Kidney epithelial cell (primary cell): ENCODE measurements at regions not wholly inside any gene's neighbourhood (a gene's known extent, or its start where the extent isn't known, plus 50 kb on each side); places are given as distances from the start of the nearest gene placed in this dataset.

Experiments
- DNase-seq: peaks from one replicate; pipeline ENCODE4 v3.0.0-alpha.2; 2010; ENCODE audit warnings: low read depth
- H3K27me3 ChIP-seq: 2 replicates; pipeline ENCODE4 v1.6.0; 2011; ENCODE audit warnings: low read length; ENCODE audit not compliant: control insufficient read depth, insufficient read depth
- H3K36me3 ChIP-seq: 2 replicates; pipeline ENCODE4 v1.5.1; 2011; ENCODE audit warnings: low read length; ENCODE audit not compliant: control insufficient read depth, insufficient read depth
- H3K4me3 ChIP-seq: 2 replicates; pipeline ENCODE4 v1.5.1; 2011; ENCODE audit warnings: low read depth, mild to moderate bottlenecking, control low read depth, low read length
- CTCF ChIP-seq: IDR thresholded peaks from 2 replicates; pipeline ENCODE4 v1.5.1; 2011; ENCODE audit warnings: mild to moderate bottlenecking, moderate library complexity, low read length, control low read depth, inconsistent platforms; ENCODE audit not compliant: insufficient read depth, poor library complexity, severe bottlenecking

- TF ChIP-seq CTCF: no peak
- Histone ChIP-seq H3K27me3 (no peaks in the 10 kb centered on the region), H3K36me3 (no peaks in the 10 kb centered on the region), H3K4me3 (no peak overlapping the region)
- DNase-seq: no peak
Observed at GRCh38 chr1:221555689-221556433, 186.0 kb downstream of the DUSP10 start.

DNA sequence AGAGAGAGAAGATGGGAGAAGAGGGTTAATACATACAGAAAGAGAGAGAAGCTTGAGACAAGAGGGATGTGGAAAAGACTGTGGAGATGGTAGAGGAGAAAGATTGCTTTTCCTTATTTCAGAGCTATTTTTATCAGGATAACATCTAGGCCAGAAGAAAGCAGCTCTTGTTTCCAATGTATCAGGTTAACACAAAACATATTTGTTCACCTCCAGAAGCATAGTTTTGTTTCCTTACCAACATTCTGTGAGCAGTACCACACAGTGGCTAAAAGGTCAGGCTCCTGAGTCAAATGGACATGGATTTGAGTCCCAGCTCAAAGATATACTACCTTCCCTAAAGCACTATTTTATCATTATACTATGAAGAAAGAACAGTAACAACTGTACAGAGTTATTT is 185.5 kb downstream of the DUSP10 start:
- no peak for DNase-seq
- Histone ChIP-seq H3K36me3 (no peaks in the 10 kb centered on the region), H3K4me3 (no peak overlapping the region), H3K27me3 (no peaks in the 10 kb centered on the region)
- no peak for TF ChIP-seq CTCF

DNA sequence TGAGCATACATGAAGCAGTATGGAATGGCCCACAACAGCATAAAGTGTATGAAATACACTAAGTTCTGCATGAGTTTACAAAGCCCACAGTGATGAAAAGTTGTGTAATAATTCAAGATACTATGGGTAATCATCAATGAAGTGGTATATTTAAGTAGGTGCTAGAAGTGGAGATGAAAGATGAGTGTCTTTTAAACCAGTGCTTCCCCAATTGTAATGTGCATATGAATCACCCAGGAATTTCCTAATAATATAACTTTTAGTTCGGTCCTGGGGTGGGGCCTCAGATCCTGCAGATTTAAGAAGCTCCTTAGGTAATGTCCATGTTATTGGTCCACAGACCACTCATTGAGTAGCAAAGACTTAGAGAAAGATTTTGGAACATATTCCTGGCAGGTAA is 184.9 kb downstream of the DUSP10 start:
- DNase-seq: no peak
- Histone ChIP-seq H3K4me3 (no peak overlapping the region), H3K27me3 (no peaks in the 10 kb centered on the region), H3K36me3 (no peaks in the 10 kb centered on the region)
- no peak for TF ChIP-seq CTCF

DNA sequence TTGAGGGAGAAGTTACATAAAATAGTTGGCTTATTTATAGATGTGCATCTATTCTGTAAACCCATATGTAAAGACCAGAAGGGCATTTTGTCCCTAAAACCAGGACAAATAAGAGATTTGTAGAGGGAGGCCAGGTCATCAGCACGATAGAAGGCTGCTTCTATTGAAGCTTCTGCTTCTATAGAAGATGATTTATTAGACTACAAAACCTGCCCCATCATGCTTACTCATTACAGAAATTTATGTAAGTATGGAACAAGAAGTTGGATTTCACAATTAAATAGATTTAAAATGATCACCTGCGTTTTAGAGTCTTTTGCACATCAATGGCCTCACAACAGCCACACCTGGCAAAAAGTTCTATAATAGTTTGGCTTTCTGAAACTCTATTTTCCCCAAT is 183.5 kb downstream of the DUSP10 start:
- TF ChIP-seq CTCF: no peak
- no peak for DNase-seq
- H3K4me3 ChIP-seq: no peak overlapping the region
- no peaks in the 10 kb centered on the region for H3K27me3 ChIP-seq
- H3K36me3 ChIP-seq: no peaks in the 10 kb centered on the region

GRCh38 chr1:221559911-221560310 is 182.0 kb downstream of the DUSP10 start:
- Histone ChIP-seq H3K4me3 (no peak overlapping the region), H3K27me3 (no peaks in the 10 kb centered on the region), H3K36me3 (no peaks in the 10 kb centered on the region)
- no peak for TF ChIP-seq CTCF
- no peak for DNase-seq
